Osteoblast (primary cell): ENCODE measurements at regions not wholly inside any gene's neighbourhood (a gene's known extent, or its start where the extent isn't known, plus 50 kb on each side); places are given as distances from the start of the nearest gene placed in this dataset.

ENCODE experiments used
- DNase-seq: peaks from one replicate; pipeline ENCODE4 v3.0.0; 2011; ENCODE audit warnings: low spot score, mixed read lengths; ENCODE audit not compliant: insufficient read length; ENCODE audit errors: missing footprints
- H2AFZ ChIP-seq: 2 replicates; pipeline ENCODE4 v1.6.0; 2011; ENCODE audit warnings: mild to moderate bottlenecking, low read length
- H3K27ac ChIP-seq: 2 replicates; pipeline ENCODE4 v1.5.1; 2011; ENCODE audit warnings: mild to moderate bottlenecking, low read depth, low read length, moderate library complexity
- H3K27me3 ChIP-seq: 2 replicates; pipeline ENCODE4 v1.6.0; 2012; ENCODE audit warnings: mild to moderate bottlenecking, control low read depth, inconsistent platforms, low read length, moderate library complexity; ENCODE audit not compliant: insufficient read depth
- H3K36me3 ChIP-seq: 2 replicates; pipeline ENCODE4 v1.5.1; 2011; ENCODE audit warnings: mild to moderate bottlenecking, low read length, control low read depth, moderate library complexity; ENCODE audit not compliant: insufficient read depth
- H3K4me1 ChIP-seq: 2 replicates; pipeline ENCODE4 v1.5.1; 2011; ENCODE audit warnings: mild to moderate bottlenecking, low read length, control low read depth, moderate library complexity; ENCODE audit not compliant: insufficient read depth
- H3K4me2 ChIP-seq: 2 replicates; pipeline ENCODE4 v1.6.0; 2011; ENCODE audit warnings: mild to moderate bottlenecking, low read length; ENCODE audit not compliant: insufficient read depth
- H3K4me3 ChIP-seq: fragments of 200-600 bp; sonication (generic); 3 replicates; pipeline ENCODE4 v1.5.1; 2012; ENCODE audit warnings: mild to moderate bottlenecking, low read length, inconsistent platforms; ENCODE audit not compliant: insufficient read depth
- H3K79me2 ChIP-seq: 2 replicates; pipeline ENCODE4 v1.6.0; 2012; ENCODE audit warnings: mild to moderate bottlenecking, low read length, control low read depth, inconsistent platforms; ENCODE audit not compliant: insufficient read depth
- H3K9me3 ChIP-seq: 2 replicates; pipeline ENCODE4 v1.5.1; 2011; ENCODE audit warnings: low read depth, low read length, control low read depth
- H4K20me1 ChIP-seq: 2 replicates; pipeline ENCODE4 v1.6.0; 2012; ENCODE audit warnings: mild to moderate bottlenecking, low read length, control low read depth; ENCODE audit not compliant: insufficient read depth
- CTCF ChIP-seq: IDR thresholded peaks from 2 replicates; pipeline ENCODE4 v1.5.1; 2011; ENCODE audit warnings: mild to moderate bottlenecking, low read depth, low read length, moderate library complexity; ENCODE audit errors: extremely low read depth

DNA sequence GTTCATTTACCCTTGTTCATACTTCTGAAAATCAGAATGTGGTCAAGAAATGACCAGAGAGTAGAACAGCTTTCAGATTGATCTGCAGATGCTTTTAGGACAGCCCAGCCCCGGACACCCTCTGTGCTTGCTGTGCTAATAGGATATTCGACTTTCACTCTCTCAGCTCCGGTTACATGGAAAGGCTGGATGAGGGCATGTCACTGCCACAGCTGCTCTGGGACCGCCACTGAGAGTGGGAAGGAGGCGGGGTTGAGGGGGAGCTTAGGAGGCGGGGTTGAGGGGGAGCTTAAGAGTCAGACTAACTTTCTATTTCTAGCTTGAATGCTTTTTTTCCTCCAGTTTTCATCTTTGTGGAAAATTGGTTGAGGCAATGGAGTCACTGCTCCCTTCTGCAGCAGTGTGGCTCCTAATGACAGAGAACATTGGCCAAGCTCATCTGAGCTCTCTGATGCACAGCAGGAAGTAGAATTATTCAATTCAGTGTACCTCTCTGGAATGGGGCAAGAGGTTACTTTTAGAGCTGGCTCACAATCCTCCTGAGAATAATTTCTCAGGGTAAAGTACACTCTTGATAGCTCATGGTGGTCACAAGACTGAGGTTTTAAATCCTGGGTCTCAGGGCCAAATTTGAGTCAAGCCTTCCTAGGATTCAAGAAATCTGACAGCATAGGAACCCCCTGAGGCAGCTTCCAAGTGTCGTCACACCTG lies 74.6 kb upstream of the NPAS1 start:
- no peak overlapping the region for H2AFZ ChIP-seq
- TF ChIP-seq CTCF, result no peak
- peak; percentile 66 for DNase-seq
- H3K4me3 ChIP-seq, result peak overlapping the region; percentile 36
- H3K27me3 ChIP-seq, result no peaks in the 10 kb centered on the region
- H3K9me3 ChIP-seq, result no peaks in the 10 kb centered on the region
- peaks cover 31% of the 10 kb centered on the region for H3K4me1 ChIP-seq
- H3K79me2 ChIP-seq, result peaks cover 75% of the 10 kb centered on the region
- peak overlapping the region; percentile 96 for H3K27ac ChIP-seq
- peaks cover 4% of the 10 kb centered on the region for H3K36me3 ChIP-seq
- H3K4me2 ChIP-seq, result peak overlapping the region; percentile 77
- H4K20me1 ChIP-seq, result peaks cover 7% of the 10 kb centered on the region

DNA sequence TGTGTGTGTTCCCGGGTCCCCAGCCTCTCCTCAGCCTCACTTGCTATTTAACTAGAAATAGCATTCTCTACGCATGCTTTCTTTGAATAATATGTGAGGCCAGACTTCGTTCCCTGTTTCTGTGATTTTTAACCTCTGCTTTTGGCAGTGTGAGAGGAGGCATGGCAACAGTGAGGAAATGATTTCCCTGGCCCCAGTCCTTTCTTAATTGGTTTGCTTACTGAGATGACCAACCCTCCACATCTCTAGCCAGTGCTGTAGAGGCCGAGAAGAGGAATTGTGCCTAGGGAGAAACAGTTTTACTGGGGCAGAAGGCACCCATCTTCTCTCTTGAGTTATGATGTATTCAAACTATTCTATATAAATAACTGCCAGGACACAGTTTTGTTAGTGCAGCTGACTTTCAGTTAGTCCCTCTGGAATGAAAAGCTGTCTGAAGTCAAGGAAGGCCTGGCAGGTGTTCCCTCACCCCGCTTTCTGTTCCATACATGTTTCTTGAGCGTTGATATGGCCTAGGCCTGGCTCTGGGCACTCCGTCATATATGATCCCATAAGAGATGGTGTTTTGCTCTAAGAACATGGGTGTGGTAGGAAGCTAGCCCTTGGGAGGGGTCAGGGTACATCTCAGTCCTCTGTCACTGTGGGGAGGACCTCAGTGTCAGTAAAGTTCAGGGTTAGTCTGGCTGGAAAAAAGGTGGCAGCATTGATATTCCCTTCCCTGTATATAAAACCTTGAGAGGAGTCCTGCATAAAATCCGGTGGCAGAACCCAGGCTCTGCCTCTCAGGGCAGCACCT lies 73.7 kb upstream of the NPAS1 start:
- no peaks in the 10 kb centered on the region for H3K27me3 ChIP-seq
- peak overlapping the region; percentile 77 for H3K4me2 ChIP-seq
- H3K27ac ChIP-seq, result peak overlapping the region; percentile 96
- TF ChIP-seq CTCF, result no peak
- peaks cover 79% of the 10 kb centered on the region for H3K79me2 ChIP-seq
- H4K20me1 ChIP-seq, result peaks cover 7% of the 10 kb centered on the region
- peaks cover 39% of the 10 kb centered on the region for H3K4me1 ChIP-seq
- H3K4me3 ChIP-seq, result no peak overlapping the region
- DNase-seq, result no peak
- H3K9me3 ChIP-seq, result no peaks in the 10 kb centered on the region
- peaks cover 4% of the 10 kb centered on the region for H3K36me3 ChIP-seq
- H2AFZ ChIP-seq, result no peak overlapping the region

- Histone ChIP-seq H4K20me1 (peaks cover 7% of the 10 kb centered on the region), H3K27ac (peak overlapping the region; percentile 96), H2AFZ (no peak overlapping the region), H3K79me2 (peaks cover 80% of the 10 kb centered on the region), H3K36me3 (peaks cover 4% of the 10 kb centered on the region), H3K4me2 (no peak overlapping the region), H3K9me3 (no peaks in the 10 kb centered on the region), H3K27me3 (no peaks in the 10 kb centered on the region), H3K4me3 (no peak overlapping the region), H3K4me1 (peaks cover 48% of the 10 kb centered on the region)
- no peak for DNase-seq
- TF ChIP-seq CTCF, result no peak
These were observed 72.9 kb upstream of the NPAS1 start for GRCh38 chr19:46946611-46947238.

DNA sequence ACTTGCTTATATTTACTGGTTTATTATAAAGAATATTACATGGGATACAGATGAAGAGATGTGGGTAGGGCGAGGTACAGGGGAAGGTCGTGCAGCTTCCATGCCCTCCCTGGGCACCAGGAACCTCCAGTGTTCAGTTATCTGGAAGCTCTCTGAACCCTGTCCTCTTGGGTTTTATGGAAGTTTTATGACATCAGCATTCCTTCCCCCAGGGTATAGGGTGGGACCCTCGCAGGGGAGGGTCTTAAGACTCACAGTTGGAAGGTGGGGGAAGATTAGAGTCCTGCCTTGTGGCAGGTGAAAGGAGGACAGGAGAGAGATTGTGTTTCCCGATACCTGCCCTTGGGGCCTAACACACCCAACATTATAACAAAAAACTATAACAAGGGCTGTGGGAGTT lies 71.8 kb upstream of the NPAS1 start:
- Histone ChIP-seq H4K20me1 (peaks cover 7% of the 10 kb centered on the region), H3K27ac (no peak overlapping the region), H3K9me3 (no peaks in the 10 kb centered on the region), H3K27me3 (no peaks in the 10 kb centered on the region), H3K4me2 (no peak overlapping the region), H2AFZ (no peak overlapping the region), H3K4me1 (peaks cover 51% of the 10 kb centered on the region), H3K36me3 (peaks cover 6% of the 10 kb centered on the region), H3K4me3 (no peak overlapping the region), H3K79me2 (peaks cover 81% of the 10 kb centered on the region)
- TF ChIP-seq CTCF, result no peak
- no peak for DNase-seq
